GM21619 (cell line): ENCODE measurements at regions not wholly inside any gene's neighbourhood (a gene's known extent, or its start where the extent isn't known, plus 50 kb on each side); places are given as distances from the start of the nearest gene placed in this dataset.
"Not testable (repeated sequence)": the region's sequence is repeated elsewhere in the genome, so short reads cannot be mapped to it uniquely, and the experiment has no call there.

Experiments
- ATAC-seq: cut with Tn5 transposase; IDR thresholded peaks from one replicate; pipeline ENCODE4 v1.9.1; 2021; ENCODE audit not compliant: unreplicated experiment

- ATAC-seq: no peak
These were observed 51.8 kb upstream of the AGR3 start for GRCh38 chr7:16933296-16934279.

GRCh38 chr7:16934722-16935340, 53.0 kb upstream of the AGR3 start:
- no peak for ATAC-seq

GRCh38 chr7:16935341-16935735, 53.6 kb upstream of the AGR3 start:
- ATAC-seq: no peak

- no peak for ATAC-seq
These were observed 55.0 kb upstream of the AGR3 start for GRCh38 chr7:16936626-16937422.

GRCh38 chr7:16939161-16939560, 57.4 kb upstream of the AGR3 start:
- ATAC-seq: no peak

GRCh38 chr7:16940776-16941175, 59.0 kb upstream of the AGR3 start:
- no peak for ATAC-seq

- ATAC-seq: no peak
These were observed 61.2 kb upstream of the AGR3 start for GRCh38 chr7:16942929-16943509.

GRCh38 chr7:16944936-16945335, 63.2 kb upstream of the AGR3 start:
- no peak for ATAC-seq

GRCh38 chr7:16945372-16945771, 63.6 kb upstream of the AGR3 start:
- no peak for ATAC-seq

GRCh38 chr7:16948110-16948509, 66.3 kb upstream of the AGR3 start:
- not testable (repeated sequence) for ATAC-seq

- ATAC-seq: no peak
These were observed 69.8 kb upstream of the AGR3 start for GRCh38 chr7:16951483-16952080.

- ATAC-seq: no peak
These were observed 72.5 kb upstream of the AGR3 start for GRCh38 chr7:16954321-16954720.

GRCh38 chr7:16958724-16959123, 76.9 kb upstream of the AGR3 start:
- no peak for ATAC-seq

GRCh38 chr7:16960337-16960965, 78.7 kb upstream of the AGR3 start:
- ATAC-seq: no peak

- ATAC-seq: no peak
These were observed 79.9 kb upstream of the AGR3 start for GRCh38 chr7:16961641-16962040.

- no peak for ATAC-seq
These were observed 81.3 kb upstream of the AGR3 start for GRCh38 chr7:16963044-16963443.

GRCh38 chr7:16965697-16966096, 83.9 kb upstream of the AGR3 start:
- ATAC-seq: not testable (repeated sequence)

GRCh38 chr7:16967300-16967811, 85.6 kb upstream of the AGR3 start:
- ATAC-seq: no peak

GRCh38 chr7:16970732-16971482, 89.1 kb upstream of the AGR3 start:
- no peak for ATAC-seq
